ENCODE measurements at regions not wholly inside any gene's neighbourhood (a gene's known extent, or its start where the extent isn't known, plus 50 kb on each side); places are given as distances from the start of the nearest gene placed in this dataset.

DNA sequence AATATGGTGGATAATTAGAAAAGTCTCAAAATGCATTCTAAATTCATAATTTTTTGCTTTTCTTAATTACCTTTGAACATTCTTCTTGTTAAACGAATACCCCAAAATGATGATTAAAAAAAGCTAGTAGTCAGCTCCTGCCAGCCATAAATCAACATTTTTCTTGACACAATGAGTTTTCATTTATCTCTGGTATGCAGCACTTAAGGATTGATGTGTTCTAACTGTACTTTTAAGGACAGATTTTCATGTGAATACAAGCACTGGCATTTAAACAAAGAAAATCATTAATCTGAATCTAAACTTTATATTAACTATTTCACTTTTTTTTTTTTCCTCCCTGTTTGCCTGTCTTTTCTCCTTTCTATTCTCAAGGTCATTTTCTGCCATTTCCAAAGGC is 976.8 kb downstream of the TMEM182 start:
- TF ChIP-seq KDM4A (IDR thresholded peaks at IDR 0.05; ENCODE audit: low read depth, low read length, severe bottlenecking): no peak
- TF ChIP-seq JUN (IDR thresholded peaks at IDR 0.05; ENCODE audit: low read depth, low read length): no peak
- TF ChIP-seq, protein P1, sequence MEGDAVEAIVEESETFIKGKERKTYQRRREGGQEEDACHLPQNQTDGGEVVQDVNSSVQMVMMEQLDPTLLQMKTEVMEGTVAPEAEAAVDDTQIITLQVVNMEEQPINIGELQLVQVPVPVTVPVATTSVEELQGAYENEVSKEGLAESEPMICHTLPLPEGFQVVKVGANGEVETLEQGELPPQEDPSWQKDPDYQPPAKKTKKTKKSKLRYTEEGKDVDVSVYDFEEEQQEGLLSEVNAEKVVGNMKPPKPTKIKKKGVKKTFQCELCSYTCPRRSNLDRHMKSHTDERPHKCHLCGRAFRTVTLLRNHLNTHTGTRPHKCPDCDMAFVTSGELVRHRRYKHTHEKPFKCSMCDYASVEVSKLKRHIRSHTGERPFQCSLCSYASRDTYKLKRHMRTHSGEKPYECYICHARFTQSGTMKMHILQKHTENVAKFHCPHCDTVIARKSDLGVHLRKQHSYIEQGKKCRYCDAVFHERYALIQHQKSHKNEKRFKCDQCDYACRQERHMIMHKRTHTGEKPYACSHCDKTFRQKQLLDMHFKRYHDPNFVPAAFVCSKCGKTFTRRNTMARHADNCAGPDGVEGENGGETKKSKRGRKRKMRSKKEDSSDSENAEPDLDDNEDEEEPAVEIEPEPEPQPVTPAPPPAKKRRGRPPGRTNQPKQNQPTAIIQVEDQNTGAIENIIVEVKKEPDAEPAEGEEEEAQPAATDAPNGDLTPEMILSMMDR (IDR thresholded peaks at IDR 0.05; ENCODE audit: control extremely low read depth in 1 of 3, insufficient read depth in 1 of 3, low read depth in 1 of 3, low read length in 3 of 3): no peak
- no peak for TF ChIP-seq EZH2 (IDR thresholded peaks at IDR 0.05; ENCODE audit: low read depth, low read length, severe bottlenecking)
- Histone ChIP-seq H3K23me2 (ENCODE audit: low read depth, low read length) (no peaks in the 10 kb centered on the region), H2BK120ac (replicated peaks; ENCODE audit: low read depth, low read length) (no peak overlapping the region), H2BK20ac (ENCODE audit: low read length) (no peak overlapping the region), H3K79me2 (ENCODE audit: control insufficient read depth in 1 of 2, insufficient read depth in 2 of 2, low read length in 2 of 2) (no peaks in the 10 kb centered on the region), H4K8ac (ENCODE audit: extremely low read depth, insufficient read depth, low read length) (no peak overlapping the region), H3K4me1 (replicated peaks in 1 of 4; ENCODE audit: control insufficient read depth in 3 of 4, insufficient read depth in 4 of 4, low read length in 3 of 4) (no peaks in the 10 kb centered on the region), H4K5ac (ENCODE audit: insufficient read length, low read depth, low read length) (no peak overlapping the region), H3K14ac (ENCODE audit: insufficient read length) (no peak overlapping the region), H3K27ac (ENCODE audit: low read depth, low read length) (no peak overlapping the region), H3K4ac (replicated peaks; ENCODE audit: insufficient read length, low read depth, low read length) (no peak overlapping the region), H3K36me3 (ENCODE audit: control insufficient read depth in 2 of 4, insufficient read depth in 4 of 4, low read length in 3 of 4) (no peaks in the 10 kb centered on the region), H3K4me3 (ENCODE audit: extremely low read depth in 1 of 4, insufficient read depth in 2 of 4, low read depth in 3 of 4, low read length in 4 of 4) (no peak overlapping the region), H3K9me3 (ENCODE audit: insufficient read depth in 2 of 2, low read depth in 1 of 2, low read length in 1 of 2) (no peaks in the 10 kb centered on the region), H3K23ac (ENCODE audit: insufficient read length) (no peak overlapping the region), H2BK5ac (ENCODE audit: low read depth, low read length) (no peak overlapping the region), H3K27me3 (replicated peaks in 1 of 4; ENCODE audit: control insufficient read depth in 3 of 4, extremely low read depth in 1 of 4, insufficient read depth in 3 of 4, low read length in 3 of 4) (no peaks in the 10 kb centered on the region), H2AFZ (ENCODE audit: low read length) (no peak overlapping the region), H2BK15ac (ENCODE audit: low read length) (no peak overlapping the region), H3K79me1 (ENCODE audit: low read depth, low read length) (no peaks in the 10 kb centered on the region), H2BK12ac (ENCODE audit: low read depth, low read length) (no peak overlapping the region), H3K4me2 (ENCODE audit: insufficient read depth in 1 of 2, low read depth in 2 of 2, low read length in 2 of 2) (no peak overlapping the region), H2AK5ac (ENCODE audit: low read depth, low read length) (no peak overlapping the region), H3K18ac (ENCODE audit: extremely low read depth, low read length) (no peak overlapping the region), H4K20me1 (replicated peaks in 1 of 2; ENCODE audit: control insufficient read depth in 1 of 2, insufficient read depth in 2 of 2, low read length in 2 of 2) (peaks cover 0 to 2% of the 10 kb centered on the region in 2 experiments), H3K56ac (replicated peaks; ENCODE audit: insufficient read length, low read depth, low read length) (no peak overlapping the region), H4K91ac (replicated peaks; ENCODE audit: insufficient read length, low read length) (no peak overlapping the region), H3K9ac (replicated peaks in 1 of 4; ENCODE audit: extremely low read depth in 1 of 4, low read depth in 3 of 4, low read length in 3 of 4) (no peak overlapping the region)
- no peak for DNase-seq (ENCODE audit: low read depth in 1 of 2, low spot score in 2 of 2)
- no peak for FAIRE-seq
- WGBS, 2 experiments (ENCODE audit: extremely low coverage in 1 of 2, insufficient coverage in 1 of 2, insufficient read length in 1 of 2, insufficient replicate concordance in 2 of 2, low coverage in 1 of 2, low lambda C conversion rate in 2 of 2, missing lambda C conversion rate in 1 of 2): 91% methylated on average over 1 of the region's 1 CpG; no CpG with 5 or more reads in 1 of the 2 experiments
- POLR2A ChIA-PET (ENCODE audit: partially characterized antibody): no interaction called here
- CTCF ChIA-PET (ENCODE audit: partially characterized antibody): no interaction called here

Measured in H1 (cell line).